Naive thymus-derived CD8-positive, alpha-beta T cell (primary cell): ENCODE measurements at regions not wholly inside any gene's neighbourhood (a gene's known extent, or its start where the extent isn't known, plus 50 kb on each side); places are given as distances from the start of the nearest gene placed in this dataset.

Experiments used
- ATAC-seq, 2 donors: fragments of 150-1000 bp; cut with Tn5 transposase in 1 of 2; sonication (Bioruptor Pico), chemical (Tn5 transposase) in 1 of 2; 1 replicate in 1 of 2; 2 replicates in 1 of 2; pipeline ENCODE4 v1.10.0; 2021; ENCODE audit warnings: mild to moderate bottlenecking in 2 of 2, moderate library complexity in 2 of 2
- POLR2A ChIA-PET: fragments of 350-600 bp; sonication (Branson Sonifier 250); formaldehyde crosslinking; loops from one replicate; lab custom pipeline; 2021; ENCODE audit warnings: antibody characterized with exemption; lab: Charles Lee
- DNase-seq, 10 donors: peaks; one replicate each; pipeline versions ENCODE4 v3.0.0 to v3.0.0-alpha.2; 2020 to 2022
- H3K27ac Mint-ChIP-seq, 10 donors: one replicate each; pipeline ENCODE4 v1.8.0; 2020 to 2022; ENCODE audit warnings: mild to moderate bottlenecking in 10 of 10, mixed read lengths in 10 of 10, moderate library complexity in 4 of 10, inconsistent platforms in 1 of 10
- H3K27me3 Mint-ChIP-seq, 5 donors: one replicate each; pipeline ENCODE4 v1.8.0; 2021 to 2022; ENCODE audit warnings: mixed read lengths in 5 of 5
- H3K36me3 Mint-ChIP-seq, 3 donors: one replicate each; pipeline ENCODE4 v1.8.0; 2020 to 2022; ENCODE audit warnings: mixed read lengths in 3 of 3, mild to moderate bottlenecking in 2 of 3, inconsistent platforms in 1 of 3
- H3K4me1 Mint-ChIP-seq, 4 donors: one replicate each; pipeline ENCODE4 v1.8.0; 2021 to 2022; ENCODE audit warnings: mixed read lengths in 4 of 4
- H3K4me3 Mint-ChIP-seq, 10 donors: one replicate each; pipeline ENCODE4 v1.8.0; 2020 to 2022; ENCODE audit warnings: mild to moderate bottlenecking in 10 of 10, mixed read lengths in 10 of 10, moderate library complexity in 6 of 10, inconsistent platforms in 1 of 10
- H3K9me3 Mint-ChIP-seq, 9 donors: one replicate each; pipeline ENCODE4 v1.8.0; 2020 to 2022; ENCODE audit warnings: mixed read lengths in 9 of 9, mild to moderate bottlenecking in 3 of 9, inconsistent platforms in 1 of 9, moderate library complexity in 1 of 9

DNA sequence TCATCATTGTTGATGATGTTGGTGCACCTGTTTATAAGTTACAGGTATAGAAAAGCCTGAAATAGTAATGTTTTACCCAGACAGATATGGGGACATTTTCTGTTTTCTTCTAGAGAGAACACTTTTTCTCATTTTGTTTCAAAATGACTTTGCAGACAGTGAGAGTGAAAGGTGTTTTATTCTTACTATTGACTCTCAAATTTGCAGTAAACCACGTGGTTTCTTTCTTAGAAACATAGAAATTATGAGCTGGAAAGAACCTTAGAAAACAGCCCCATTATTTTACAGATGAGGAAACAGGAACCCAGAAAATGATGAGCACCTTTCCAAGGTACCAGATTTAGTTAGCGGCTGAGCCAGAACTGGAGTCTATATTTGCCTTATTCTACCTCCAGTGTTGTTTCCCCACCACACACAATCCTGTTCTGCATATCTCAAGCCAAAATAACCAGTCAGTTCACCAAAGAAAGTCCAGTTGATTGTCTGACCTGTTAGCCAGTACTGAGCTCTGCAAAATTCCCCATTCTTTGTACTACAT is 138.9 kb upstream of the AHR start:
- no peak for ATAC-seq
- peaks cover 0 to 8% (median under 1%) of the 10 kb centered on the region in 4 donors for H3K4me1 Mint-ChIP-seq
- no peak overlapping the region for H3K4me3 Mint-ChIP-seq
- peaks cover 0 to 4% (median 2%) of the 10 kb centered on the region in 3 donors for H3K36me3 Mint-ChIP-seq
- H3K9me3 Mint-ChIP-seq, result peaks cover 0 to 6% (median 0%) of the 10 kb centered on the region in 9 donors
- no peak overlapping the region for H3K27ac Mint-ChIP-seq
- no peaks in the 10 kb centered on the region for H3K27me3 Mint-ChIP-seq
- POLR2A ChIA-PET, result no interaction called here
- no peak for DNase-seq

DNA sequence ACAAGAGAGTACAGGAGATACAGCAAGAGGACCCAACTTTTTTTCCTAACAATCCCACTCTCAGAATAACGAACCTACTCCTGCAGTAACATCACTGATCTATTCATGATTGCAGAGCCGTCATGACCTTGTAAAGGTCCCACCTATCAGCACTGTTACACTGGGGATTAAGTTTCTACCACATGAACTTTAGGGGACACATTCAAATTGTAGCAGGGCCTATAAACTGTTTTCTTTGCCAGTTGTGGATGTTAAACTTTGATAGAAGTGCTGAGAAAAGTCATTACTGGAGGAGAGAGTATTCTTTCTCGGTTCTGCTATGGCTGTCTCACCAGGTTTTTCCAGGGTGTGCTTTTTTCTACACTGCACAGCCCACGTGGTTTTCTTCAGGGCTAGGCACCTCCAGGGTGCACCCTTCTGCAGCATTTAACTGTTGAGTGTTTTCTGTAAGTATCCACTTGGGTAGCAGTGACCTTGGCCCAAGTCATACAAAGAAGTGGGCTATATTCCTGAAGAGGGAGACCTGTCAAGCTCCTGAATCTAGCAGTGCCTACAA is 131.6 kb upstream of the AHR start:
- Mint-ChIP-seq H3K9me3 (peaks cover 0 to 5% (median 0%) of the 10 kb centered on the region in 9 donors), H3K27ac (no peak overlapping the region), H3K4me3 (no peak overlapping the region), H3K36me3 (peaks cover 0 to 4% (median 2%) of the 10 kb centered on the region in 3 donors), H3K27me3 (no peaks in the 10 kb centered on the region), H3K4me1 (peaks cover 7 to 17% (median 9%) of the 10 kb centered on the region in 4 donors)
- ATAC-seq (no peak), DNase-seq (no peak)
- POLR2A ChIA-PET, result no interaction called here

DNA sequence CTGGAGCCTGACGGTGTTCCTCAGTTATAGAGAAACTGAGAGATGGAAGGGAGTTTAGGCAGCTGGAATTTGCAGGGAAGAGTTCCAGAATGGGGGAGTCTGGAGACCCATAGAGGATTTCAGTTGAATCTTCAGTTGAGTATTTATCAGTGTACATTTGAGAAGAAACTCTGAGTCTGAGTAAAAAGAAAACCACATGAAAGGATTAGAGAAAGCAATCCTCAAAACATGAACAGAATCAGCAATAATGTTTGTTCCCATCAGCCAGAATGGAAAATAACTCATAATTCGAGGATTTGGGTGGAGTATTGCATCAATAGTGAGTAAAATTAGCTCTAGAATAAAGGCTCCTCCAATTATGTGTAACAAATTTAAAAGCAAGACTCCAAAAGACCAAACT is 130.0 kb upstream of the AHR start:
- Mint-ChIP-seq H3K27me3 (no peaks in the 10 kb centered on the region), H3K36me3 (no peaks in the 10 kb centered on the region)
- ATAC-seq, result no peak

DNA sequence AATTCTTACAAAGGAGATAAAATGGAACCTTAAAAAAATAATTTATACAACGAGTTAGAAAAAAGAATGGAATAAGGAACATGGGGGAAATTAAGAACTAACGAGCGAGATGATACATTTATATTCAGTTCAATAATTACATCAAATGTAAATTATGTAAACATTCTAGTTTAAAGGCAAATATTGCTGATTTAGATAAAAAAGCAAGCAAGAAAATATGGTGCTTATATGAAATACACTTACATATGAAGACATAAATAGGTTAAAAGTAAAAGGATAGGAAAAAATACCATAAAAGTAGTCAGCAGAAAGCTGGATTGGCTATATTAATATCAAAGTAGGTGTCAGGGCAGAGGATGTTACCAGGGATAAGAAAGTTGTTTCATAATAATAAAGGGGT is 127.0 kb upstream of the AHR start:
- ATAC-seq, result no peak
- no peak overlapping the region for H3K4me3 Mint-ChIP-seq
- peaks cover 0 to 3% (median 0%) of the 10 kb centered on the region in 9 donors for H3K9me3 Mint-ChIP-seq

More for the DNA sequence above, 130.0 kb upstream of the AHR start:
- Mint-ChIP-seq H3K9me3 (peaks cover 0 to 3% (median 0%) of the 10 kb centered on the region in 9 donors), H3K27ac (no peak overlapping the region), H3K4me1 (peaks cover 5 to 11% (median 9%) of the 10 kb centered on the region in 4 donors), H3K4me3 (no peak overlapping the region)
- DNase-seq, result no peak
- POLR2A ChIA-PET, result no interaction called here

DNA sequence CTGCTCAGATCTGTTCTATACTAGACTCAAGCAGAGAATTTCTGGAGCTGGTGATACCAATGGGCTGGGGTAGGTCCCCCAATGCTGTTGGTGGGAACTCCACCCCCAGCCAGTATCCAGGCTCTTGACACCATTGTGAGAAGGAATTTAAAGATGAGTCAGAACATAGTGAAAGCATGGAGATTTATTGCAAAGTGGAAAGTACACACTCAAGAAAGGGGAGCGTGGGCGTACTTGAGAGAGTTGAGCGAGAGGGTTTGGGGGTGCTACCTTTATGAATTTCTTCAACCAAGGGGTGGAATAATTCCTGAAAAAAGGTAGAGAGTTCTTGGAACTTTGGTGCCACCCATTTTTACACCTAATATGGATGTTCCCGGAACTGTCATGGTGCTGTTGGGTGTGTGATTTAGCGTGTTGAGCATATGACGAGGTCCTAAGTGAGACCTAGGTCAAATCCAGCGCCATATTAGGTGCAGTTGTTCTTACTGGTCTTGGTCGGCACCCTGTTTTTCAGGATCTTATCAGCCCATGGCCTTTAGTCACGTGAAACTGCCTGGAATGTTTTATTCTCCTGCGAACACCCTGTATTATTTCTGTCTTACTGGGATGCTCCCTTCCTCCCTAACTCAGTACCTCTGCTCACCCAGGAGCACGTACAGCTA is 122.0 kb upstream of the AHR start:
- peaks cover 0 to 5% (median 0%) of the 10 kb centered on the region in 3 donors for H3K36me3 Mint-ChIP-seq
- POLR2A ChIA-PET, result no interaction called here
- no peak overlapping the region for H3K27ac Mint-ChIP-seq
- peaks cover 0 to 3% (median 0%) of the 10 kb centered on the region in 4 donors for H3K4me1 Mint-ChIP-seq
- peaks cover 0 to 3% (median 0%) of the 10 kb centered on the region in 5 donors for H3K27me3 Mint-ChIP-seq
- no peak overlapping the region for H3K4me3 Mint-ChIP-seq
- peaks cover 0 to 3% (median 0%) of the 10 kb centered on the region in 9 donors for H3K9me3 Mint-ChIP-seq
- ATAC-seq (no peak), DNase-seq (no peak)

More for the DNA sequence above, 127.0 kb upstream of the AHR start:
- POLR2A ChIA-PET, result no interaction called here
- Mint-ChIP-seq H3K27ac (no peak overlapping the region), H3K4me1 (peaks cover 9 to 11% (median 9%) of the 10 kb centered on the region in 4 donors), H3K36me3 (peaks cover 0 to 5% (median 0%) of the 10 kb centered on the region in 3 donors), H3K27me3 (peaks cover 0 to 3% (median 0%) of the 10 kb centered on the region in 5 donors)
- DNase-seq, result no peak

DNA sequence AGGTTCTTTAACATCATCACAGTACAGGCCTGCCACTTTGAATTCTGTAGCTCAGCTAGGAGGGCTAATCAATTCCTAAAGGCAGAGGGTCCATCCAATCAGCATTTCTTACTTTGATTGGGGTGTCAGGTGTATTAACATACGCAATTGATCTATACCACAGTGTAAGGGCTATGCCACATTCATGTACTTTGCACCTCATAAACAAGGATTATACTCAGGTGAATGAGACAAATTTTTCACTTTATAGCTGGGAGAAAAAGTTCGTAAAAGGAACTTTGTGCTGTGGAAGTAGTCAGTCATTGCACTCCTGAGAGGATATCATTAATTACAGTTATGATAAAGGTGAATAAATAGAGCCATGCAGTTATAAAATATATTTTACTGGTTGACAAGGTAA is 119.9 kb upstream of the AHR start:
- no peak overlapping the region for H3K4me3 Mint-ChIP-seq
- POLR2A ChIA-PET, result no interaction called here
- H3K9me3 Mint-ChIP-seq, result peaks cover 0 to 2% (median 0%) of the 10 kb centered on the region in 9 donors
- ATAC-seq (no peak), DNase-seq (no peak)
- peaks cover 0 to 3% (median 0%) of the 10 kb centered on the region in 5 donors for H3K27me3 Mint-ChIP-seq
- H3K4me1 Mint-ChIP-seq, result peaks cover 0 to 5% (median 0%) of the 10 kb centered on the region in 4 donors
- peaks cover 0 to 5% (median 0%) of the 10 kb centered on the region in 3 donors for H3K36me3 Mint-ChIP-seq
- no peak overlapping the region for H3K27ac Mint-ChIP-seq

DNA sequence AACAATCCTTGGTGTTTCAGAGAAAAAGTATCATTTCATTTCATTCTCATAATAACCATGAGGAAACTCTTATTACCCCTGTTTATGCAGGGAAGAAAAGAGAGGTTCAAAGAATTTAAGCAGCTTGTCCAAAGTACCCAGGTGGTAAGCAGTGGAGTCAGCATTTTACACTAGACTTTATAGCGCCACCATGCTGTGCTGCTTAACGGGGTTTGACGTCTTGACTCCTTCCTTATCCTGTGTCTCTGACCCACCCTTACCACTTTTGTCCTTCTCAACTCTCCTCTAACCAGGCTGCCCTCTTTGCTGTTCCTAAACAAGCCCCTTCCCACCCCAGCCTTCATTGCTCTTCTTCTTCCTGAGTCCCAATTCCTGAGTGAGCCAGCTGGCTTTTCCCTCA is 117.0 kb upstream of the AHR start:
- H3K4me1 Mint-ChIP-seq, result peaks cover 0 to 11% (median 5%) of the 10 kb centered on the region in 4 donors
- POLR2A ChIA-PET, result no interaction called here
- no peak overlapping the region for H3K27ac Mint-ChIP-seq
- no peak for ATAC-seq
- H3K4me3 Mint-ChIP-seq, result no peak overlapping the region
- H3K27me3 Mint-ChIP-seq, result no peaks in the 10 kb centered on the region
- DNase-seq, result no peak
- peaks cover 0 to 2% (median 0%) of the 10 kb centered on the region in 9 donors for H3K9me3 Mint-ChIP-seq
- H3K36me3 Mint-ChIP-seq, result no peaks in the 10 kb centered on the region

DNA sequence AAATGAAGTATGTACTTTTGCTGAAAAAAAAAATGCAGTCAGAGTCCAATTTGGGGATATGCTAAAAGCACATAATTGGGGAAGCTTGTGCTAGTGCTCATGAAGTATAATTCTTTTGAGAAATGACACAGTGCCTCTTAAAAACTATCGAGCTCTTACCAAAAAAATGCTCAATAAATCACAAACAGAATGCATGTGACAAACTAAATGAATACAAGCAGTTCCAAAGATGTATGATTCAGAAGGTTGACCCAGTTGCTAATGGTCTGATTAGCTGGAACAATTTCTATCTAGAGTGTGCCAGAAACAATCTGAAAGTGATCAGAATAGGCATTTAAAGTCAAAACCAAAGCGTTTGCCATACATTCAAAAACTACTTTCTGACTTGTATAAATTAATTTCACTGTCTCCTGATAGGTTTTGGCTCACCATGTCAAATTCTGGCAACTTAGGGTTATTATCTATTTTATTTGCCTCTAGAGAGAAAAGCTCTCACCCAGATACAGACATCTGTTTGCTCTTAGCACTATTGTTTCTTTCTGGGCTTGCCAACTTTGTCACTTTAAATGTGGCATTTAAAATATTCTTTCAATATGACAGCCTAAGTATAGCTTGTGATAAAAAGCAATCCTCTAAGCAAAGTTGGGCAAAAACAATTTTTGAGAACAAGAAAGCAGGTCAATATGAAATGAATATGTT is 114.7 kb upstream of the AHR start:
- Mint-ChIP-seq H3K27ac (no peak overlapping the region), H3K36me3 (no peaks in the 10 kb centered on the region), H3K4me1 (peaks cover 0 to 14% (median 8%) of the 10 kb centered on the region in 4 donors), H3K27me3 (peaks cover 0 to 1% (median 0%) of the 10 kb centered on the region in 5 donors), H3K4me3 (no peak overlapping the region), H3K9me3 (peaks cover 0 to 2% (median 0%) of the 10 kb centered on the region in 9 donors)
- ATAC-seq (no peak), DNase-seq (no peak)
- POLR2A ChIA-PET, result no interaction called here

DNA sequence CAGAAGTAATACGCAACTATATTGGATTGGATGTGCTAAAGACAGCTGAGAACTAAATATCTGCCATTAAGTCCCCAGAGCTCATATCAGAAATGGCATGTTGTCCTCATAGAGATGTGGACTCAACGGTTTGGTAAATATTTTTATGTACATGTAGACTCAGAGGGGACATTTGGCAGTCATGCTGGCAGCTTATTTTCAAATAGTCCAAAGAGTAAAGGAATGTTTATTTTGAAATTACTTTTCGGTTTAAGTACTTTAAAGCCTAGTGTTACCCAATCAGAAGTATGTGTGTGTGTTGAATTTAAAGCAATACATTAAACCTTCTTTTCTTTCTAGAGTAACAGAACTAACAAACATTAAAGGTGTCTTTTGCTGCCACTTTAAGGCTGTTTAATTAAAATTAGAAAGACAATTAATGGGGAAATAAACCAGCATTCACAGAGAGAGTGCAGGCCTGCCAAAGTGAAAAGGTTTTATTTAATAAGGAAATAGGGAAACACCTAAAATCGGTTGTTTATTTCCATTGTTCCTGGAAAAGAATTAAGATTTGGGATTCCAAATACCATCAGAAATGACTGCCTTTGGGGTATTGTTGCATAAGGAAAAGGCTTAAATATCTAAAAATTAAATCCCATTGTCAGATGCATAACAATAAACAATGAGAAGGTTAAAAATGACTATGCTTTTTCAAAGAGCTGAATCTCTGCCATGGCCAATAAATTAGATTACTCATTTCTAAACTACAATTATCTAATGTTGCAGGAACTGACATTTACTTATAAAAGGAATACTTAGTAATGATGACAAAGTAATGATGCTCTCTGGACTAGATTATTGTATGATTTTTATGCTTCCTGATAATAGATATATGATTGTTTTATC is 113.4 kb upstream of the AHR start:
- peak overlapping the region in 1 of 10 donors; percentile 7 for H3K27ac Mint-ChIP-seq

DNA sequence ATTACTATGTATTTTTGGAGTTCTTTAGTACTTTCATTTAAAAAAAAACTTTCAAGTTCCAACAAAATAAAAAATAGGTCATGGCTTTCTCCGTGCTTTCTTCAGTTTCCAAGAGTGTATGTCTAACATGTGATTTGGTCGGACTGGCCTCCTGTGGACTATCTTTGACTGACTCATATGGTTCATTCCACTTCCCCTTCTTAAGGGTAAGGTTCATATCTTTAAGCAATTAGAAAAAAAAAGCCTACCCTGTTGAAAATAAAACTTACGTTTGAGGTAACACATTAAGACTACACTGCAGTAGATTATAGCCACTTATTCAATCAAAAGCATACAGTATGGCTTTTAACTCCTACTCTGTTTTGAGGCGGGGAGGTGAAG is 112.8 kb upstream of the AHR start:
- Mint-ChIP-seq H3K9me3 (peaks cover 0 to 2% (median 0%) of the 10 kb centered on the region in 9 donors), H3K27ac (peak overlapping the region in 2 of 10 donors; percentile 7 to 40), H3K4me3 (no peak overlapping the region), H3K27me3 (peaks cover 0 to 1% (median 0%) of the 10 kb centered on the region in 5 donors), H3K4me1 (peaks cover 0 to 14% (median 8%) of the 10 kb centered on the region in 4 donors), H3K36me3 (no peaks in the 10 kb centered on the region)
- ATAC-seq, result no peak
- POLR2A ChIA-PET, result no interaction called here
- DNase-seq, result no peak

More for the DNA sequence above, 113.4 kb upstream of the AHR start:
- no peak overlapping the region for H3K4me3 Mint-ChIP-seq
- H3K36me3 Mint-ChIP-seq, result no peaks in the 10 kb centered on the region
- H3K27me3 Mint-ChIP-seq, result peaks cover 0 to 1% (median 0%) of the 10 kb centered on the region in 5 donors
- DNase-seq (no peak), ATAC-seq (no peak)
- H3K4me1 Mint-ChIP-seq, result peaks cover 0 to 14% (median 8%) of the 10 kb centered on the region in 4 donors
- peaks cover 0 to 2% (median 0%) of the 10 kb centered on the region in 9 donors for H3K9me3 Mint-ChIP-seq
- POLR2A ChIA-PET, result no interaction called here

DNA sequence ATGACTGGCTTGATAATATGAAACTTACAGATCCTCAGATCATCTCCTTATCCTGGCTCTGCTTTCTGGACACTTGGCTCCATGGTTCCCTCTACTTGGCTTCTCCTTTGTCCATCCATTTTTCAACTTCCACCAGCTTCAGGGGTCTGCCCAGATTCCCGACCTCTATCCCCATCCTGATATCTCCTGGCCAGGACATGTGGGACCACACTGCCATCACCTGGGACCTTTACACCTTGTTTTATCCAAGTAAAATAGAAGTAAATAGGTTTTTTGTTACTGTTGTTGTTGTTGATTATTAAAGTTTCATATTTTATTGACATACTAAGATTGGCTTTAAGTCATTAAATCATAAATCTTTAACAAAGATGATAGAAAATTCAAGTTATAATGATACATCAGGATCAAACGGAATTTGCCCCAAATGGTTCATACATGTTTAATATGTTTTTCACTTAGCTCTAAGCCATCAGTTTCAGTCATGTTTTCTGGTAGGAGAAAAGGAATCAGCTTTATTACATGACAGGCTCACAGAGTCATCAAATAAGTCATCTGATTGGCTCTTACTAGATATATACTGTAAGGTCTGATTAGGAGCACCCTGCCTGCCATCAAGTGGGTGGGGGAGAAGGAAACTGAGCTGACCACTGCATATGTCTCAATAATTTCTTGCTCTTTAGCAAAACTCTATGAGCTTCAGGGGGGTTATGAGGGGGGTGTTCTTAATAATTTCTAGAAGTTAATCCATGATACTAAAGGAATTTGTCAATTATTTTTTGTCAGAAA is 111.5 kb upstream of the AHR start:
- Mint-ChIP-seq H3K36me3 (no peaks in the 10 kb centered on the region), H3K4me1 (peaks cover 0 to 14% (median 7%) of the 10 kb centered on the region in 4 donors), H3K4me3 (no peak overlapping the region), H3K9me3 (no peaks in the 10 kb centered on the region), H3K27ac (peak overlapping the region in 1 of 10 donors; percentile 50), H3K27me3 (peaks cover 0 to 1% (median 0%) of the 10 kb centered on the region in 5 donors)
- ATAC-seq, result no peak
- POLR2A ChIA-PET, result no interaction called here
- no peak for DNase-seq
